NCI-H345 (cell line): ENCODE measurements at regions not wholly inside any gene's neighbourhood (a gene's known extent, or its start where the extent isn't known, plus 50 kb on each side); places are given as distances from the start of the nearest gene placed in this dataset.
A peak's percentile ranks its signal among the peaks of the same experiment; 100 is the strongest.
"Not testable (repeated sequence)": the region's sequence is repeated elsewhere in the genome, so short reads cannot be mapped to it uniquely, and the experiment has no call there.

Experiments
- DNase-seq: peaks from one replicate; lab custom pipeline; 2025; lab: John Stamatoyannopoulos, UW

DNA sequence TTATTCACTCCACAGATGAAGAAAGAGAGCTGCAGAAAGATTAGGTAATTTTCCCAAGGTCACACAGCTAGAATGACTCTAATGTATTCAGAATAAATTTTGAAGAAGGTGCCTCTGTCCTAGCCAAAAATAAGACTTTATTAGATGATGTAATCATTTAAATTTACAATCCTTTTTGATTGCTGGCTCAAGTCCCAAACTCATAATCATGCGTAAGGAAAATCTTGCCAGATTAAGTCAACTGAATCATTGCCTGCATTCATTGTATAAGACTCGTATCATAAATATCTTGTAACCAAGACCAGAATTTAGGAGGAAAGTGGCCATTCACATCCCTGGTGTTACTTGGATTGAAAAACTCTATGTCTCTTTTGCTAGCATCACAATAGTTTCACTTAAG, 53.1 kb upstream of the STK39 start:
- no peak for DNase-seq

DNA sequence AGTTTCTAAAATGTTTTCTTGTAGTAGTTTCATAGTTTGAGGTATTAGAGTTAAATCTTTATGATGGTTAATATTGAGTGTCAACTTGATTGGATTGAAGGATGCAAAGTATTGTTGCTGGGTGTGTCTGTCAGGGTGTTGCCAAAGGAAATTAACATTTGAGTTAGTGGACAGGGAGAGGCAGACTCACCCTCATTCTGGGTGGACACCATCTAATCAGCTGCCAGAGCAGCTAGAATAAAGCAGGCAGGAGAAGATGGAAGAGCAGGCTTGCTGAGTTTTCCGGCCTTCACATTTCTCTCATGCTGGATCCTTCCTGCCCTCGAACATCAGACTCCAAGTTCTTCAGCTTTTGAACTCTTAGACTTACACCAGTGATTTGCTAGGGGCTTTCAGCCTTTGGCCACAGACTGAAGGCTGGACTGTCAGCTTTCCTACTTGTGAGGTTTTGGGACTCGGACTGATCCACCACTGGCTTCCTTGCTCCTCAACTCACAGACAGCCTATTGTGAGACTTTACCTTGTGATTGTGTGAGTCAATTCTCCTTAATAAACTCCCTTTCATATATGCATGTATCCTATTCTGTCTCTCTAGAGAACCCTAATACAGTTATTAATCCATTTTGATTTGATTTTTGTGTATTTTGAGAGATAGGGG, 56.8 kb upstream of the STK39 start:
- no peak for DNase-seq

DNA sequence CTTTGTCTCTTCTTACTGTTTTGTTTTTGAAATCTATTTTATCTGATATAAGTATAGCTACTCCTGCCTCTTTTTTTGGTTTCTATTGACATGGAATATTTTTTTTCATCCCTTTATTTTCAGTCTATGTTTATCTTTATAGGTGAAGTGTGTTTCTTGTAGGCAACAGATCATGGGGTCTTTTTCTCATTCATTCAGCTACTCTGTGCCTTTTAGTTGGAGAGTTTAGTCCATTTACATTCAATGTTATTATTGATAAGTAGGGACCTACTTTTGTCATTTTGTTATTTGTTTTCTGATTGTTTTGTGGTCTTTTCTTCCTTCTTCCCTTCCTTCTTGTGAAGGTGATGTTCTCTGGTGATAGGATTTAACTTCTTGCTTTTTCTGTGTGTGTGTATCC, 60.0 kb upstream of the STK39 start:
- no peak for DNase-seq

DNA sequence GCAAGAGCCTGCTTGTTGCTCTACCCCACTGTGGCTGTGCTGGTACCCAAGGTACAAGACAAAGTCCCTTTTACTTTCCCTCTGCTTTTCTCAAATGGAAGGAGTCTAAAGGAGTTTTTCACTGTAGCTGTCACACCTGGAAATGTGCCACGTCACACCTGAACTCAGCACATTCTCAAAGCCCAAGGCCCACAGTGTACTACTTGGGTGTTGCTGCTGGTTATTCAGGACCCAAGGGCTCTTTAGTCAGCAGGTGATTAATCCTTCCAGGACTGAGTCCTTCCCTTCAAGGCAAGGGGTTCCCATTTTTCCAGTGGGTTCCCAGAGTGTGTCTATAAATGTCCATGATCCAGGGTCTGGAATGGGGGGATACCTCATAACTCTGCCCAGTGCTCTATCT, 63.2 kb upstream of the STK39 start:
- no peak for DNase-seq

DNA sequence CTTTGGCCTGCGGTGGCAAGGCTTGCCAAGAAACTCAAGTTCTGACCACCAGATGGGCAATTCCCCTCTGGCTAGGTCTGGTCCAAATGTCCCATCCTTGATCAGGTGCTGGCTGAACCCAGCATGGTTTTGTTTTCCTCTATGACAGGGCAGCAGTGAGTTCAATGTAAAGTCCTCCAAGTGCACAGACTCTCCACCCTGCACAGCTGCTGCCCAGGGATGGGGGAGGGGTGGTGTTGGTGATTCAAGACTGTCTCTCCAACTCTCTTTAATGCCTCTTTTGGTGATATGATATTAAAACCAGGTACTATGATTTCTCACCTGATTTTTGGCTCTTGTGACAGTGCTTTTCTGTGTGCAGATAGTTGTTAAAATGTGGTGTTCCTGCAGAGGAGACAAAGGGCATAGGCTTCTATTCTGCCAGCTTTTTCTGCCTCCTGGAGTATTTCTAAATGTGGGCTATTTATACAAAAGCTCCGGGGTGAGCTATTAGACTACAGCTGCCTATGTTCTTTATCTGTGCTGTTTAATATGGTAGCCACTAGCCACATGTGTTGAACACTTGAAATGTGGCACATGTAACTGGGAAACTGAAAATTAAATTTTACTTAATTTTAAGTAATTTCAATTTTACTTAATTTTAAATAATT, 64.0 kb upstream of the STK39 start:
- DNase-seq: peak; percentile 71

DNA sequence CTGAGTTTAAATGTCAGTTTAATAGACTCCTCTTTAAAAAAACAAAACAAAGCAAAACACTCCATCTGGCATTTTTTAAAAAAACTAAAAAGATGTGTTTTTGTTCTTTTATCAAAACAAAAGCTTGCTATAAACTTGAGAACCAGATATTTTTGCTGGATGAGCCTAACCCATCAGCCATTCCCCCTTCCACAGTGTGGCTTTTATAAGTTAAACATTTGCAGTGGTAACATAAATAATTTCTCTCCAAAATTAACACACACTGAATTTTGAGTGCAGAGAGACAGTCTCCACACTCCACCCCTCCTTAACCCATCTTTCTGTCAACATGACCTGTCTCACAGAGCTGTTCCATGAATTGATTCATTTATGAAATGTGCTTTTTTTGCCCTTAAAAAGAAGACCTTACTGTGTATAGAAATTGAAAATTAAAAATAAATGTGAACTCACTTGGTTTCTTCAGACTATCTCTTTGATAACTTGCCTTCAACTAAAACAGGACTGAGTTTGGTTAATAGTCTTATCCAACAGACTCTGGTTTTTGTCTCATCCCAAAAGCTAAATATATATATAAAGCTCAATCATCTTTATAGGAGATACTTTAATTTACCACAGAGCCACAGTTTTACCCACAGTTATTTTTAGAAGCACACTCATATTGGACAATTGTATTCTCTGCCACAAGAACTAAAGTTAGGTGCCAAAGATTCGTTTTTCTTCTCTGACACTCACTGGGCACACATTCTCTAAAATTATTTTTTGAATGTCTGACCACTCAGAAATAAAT, 64.8 kb upstream of the STK39 start:
- DNase-seq: no peak

DNA sequence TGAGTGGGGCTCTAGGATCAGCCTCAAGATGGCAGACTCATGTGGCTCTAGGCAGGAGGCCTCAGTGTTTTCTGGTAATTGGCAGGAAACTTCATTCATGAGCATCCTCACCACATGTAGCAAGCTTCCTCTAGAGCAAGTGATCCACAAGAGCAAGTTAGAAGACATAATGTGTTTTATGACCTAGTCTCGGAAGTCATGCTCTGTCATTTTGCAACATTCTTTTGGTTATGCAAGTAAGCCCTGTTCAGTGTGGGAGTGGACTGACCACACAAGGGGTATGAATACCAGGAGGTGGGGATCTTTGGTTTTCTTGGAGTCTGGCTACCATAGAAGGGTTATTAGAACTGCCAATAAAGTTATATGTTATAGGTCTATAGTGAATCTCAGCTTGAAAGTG, 66.8 kb upstream of the STK39 start:
- no peak for DNase-seq

DNA sequence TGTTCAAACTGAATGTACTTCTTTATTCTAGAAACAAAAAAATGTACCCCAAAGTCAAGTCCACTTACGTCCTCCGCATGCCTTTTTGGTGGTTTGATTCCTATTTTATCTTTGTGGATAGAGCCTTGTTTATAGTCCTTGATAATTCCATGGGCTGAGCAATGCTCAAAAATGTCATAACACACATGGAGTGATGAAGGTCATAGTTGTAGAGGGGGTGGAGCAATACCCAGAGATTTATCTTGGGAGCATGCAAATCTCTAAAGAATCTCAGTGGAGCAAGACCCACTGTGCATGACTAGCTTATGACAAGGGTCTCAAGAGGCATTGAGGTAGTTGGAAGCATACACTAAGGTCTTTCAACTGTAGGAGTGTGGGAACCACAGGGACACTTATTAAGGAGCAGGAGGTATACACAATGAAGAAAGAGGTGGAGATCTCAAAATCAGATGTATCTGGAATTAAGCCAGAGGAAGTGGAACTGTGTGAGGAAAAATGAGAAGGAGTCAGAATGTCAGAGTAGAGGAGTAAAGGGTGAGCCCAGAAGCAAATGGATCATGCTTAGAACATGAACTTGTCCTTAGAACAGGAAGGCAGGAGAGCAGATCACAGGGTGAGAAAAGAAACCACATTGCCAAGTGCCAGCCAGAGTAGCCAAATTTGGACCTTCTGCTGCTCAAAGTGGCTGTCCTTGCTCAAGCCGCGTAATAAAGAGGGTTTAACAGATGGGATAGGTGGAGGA, 68.1 kb upstream of the STK39 start:
- DNase-seq: no peak

DNA sequence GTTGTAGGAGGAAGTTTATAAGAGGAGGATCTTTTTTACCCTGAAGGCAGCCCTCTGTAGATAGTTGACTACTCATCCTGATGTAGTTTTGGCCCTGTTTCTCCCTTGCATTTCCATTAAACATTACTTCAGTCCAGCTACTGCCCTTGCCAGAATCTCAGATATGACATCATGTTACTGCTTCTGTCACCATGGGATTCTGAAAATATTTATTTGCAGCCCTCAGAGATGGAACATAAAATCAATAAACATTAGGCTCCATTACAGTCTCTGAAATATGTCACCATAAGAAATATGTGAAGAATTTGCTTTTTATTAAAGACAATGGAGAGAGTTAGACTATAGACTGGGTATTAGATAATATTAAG, 68.7 kb upstream of the STK39 start:
- DNase-seq: no peak

DNA sequence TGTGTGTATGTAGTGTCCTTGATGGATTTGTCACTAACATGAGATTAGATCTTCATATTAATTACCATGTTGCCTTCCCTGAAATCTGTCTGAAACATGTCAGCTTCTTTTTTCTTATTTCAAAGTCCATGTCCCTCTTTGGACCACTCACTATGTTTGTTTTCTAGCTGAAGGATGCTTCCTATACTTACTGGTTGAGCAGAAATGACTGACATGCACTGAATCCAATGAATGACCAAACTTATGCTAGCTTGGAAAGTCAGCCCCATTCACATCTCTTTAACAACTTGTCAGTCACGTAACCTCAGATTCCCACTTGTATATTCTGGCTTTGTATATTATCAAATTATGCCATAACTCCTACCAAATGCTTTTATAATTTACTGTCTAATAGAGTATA, 69.9 kb upstream of the STK39 start:
- no peak for DNase-seq

DNA sequence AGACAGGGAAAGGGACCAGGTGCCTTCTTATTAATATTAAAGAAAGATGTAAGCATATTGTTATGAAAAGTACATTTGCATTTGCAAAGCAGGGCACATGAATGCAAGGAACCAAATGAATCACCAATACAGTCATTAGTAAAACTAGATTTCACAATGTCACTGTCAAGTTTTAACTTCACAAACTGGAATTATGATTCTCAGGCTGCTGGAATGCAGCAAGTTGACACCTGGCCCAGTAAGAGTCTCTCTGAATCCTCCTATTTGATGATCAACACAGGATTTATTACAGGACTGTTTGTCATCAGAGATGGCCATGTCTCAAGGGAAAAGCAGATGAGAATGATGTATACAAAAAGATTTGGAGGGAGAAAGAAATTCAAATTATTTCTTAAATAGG, 72.9 kb upstream of the STK39 start:
- no peak for DNase-seq

DNA sequence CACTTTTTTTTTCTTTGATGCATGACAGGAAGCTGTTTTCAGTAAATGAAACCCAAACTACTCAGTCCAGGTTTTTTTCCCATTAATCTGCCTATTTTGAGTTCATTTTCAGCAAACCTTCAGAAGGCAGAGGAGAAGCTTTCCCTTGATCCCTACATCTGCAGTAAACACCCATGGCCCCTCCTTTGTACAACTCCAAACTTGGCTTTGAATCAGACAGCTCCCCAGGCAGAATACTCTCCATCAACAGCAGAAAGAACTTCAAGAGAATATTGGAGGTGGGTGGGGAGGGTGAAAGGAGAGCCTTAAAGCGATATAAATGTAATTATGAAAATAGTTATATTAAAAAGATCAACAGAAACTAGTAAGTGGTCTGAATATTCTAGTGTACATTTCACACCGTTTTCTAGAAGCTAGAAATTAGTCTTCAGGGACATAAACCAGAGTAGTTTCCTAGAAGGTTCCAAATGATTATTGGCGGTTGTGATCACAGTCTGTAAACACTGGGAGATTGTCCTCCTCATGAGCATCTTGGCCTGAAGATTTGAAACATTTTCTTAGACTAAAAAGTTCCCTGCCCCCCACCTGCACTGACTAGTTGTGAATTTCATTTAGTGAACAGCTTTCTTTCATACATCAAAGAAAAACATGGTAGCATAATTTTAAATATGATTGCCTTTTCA, 75.1 kb upstream of the STK39 start:
- DNase-seq: no peak

DNA sequence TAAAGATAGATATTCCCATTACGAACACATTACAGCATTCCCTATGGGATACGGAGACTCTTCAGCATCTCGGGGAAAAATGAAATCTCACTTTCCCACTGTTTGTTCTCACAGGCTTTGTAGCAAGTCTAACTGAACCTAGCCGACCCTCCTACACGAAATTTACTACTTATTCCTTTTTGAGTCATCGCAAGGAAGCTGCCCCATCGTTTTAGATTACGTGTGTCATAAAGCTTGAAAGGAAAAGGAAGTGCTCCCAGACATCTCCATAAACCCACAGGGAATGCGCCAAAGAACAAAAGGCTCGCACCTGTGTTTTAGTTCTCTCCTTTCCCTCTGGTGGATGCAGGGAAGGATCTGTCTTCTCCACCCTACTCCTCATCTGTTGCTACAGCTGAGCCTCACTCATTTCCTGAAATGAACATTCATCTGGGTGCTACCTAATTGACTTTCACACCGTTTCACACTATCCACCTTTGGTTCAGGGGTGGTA, 76.2 kb upstream of the STK39 start:
- DNase-seq: no peak

DNA sequence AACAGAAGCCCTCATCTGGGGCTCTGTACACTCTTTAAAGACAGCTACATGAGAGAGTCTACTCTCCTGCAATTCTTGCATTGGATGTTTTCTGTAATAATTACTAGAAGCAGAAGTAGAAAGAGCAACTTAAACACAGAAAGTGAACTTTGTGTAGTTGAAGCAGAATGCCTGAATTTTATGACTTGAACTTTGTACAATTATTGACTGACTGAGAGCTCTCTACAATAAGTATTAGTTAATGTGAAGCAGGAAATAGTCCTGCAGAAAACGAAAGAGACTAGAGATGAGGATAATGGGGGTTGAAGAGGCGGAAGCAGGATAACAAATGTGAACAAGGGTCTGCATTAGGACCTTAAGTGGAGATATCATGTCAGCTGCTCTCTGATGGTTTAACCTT, 79.2 kb upstream of the STK39 start:
- DNase-seq: no peak

DNA sequence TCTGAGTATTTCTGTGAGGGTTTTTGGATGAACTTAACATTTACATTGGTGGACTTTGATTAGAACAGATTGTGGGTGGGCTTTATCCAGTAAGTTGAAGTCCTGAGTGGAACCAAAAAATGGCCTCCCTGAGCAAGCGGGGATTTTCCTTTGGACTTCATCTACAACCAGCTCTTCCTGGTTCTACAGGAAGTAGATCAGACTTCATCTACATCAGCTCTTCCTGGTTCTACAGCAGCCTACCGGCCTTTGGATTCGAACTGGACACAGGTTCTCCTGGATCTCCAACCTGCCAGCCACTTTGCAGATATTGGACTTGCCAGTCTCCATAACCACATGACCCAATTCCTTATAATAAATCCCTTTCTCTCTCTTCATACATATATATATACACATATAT, 79.9 kb upstream of the STK39 start:
- DNase-seq: no peak

DNA sequence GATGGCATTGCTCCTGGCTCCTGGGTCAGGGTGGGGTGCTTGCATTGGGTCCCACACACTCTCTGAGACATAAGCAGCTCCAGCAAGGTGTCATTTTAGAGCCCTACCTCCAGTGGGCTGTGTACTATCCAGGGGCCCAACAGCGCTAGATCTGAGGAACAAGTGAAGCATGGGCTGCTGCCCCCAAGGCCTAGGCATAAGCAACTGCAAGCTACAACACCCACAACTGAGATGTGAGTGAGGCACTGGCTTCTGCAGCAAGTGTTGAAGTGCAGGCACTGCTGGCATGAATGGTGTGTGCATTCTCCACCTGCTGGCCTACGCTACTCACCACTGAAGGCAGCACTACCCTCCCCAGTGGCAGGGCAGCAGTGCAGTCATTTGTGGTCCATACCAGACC, 81.0 kb upstream of the STK39 start:
- DNase-seq: no peak

DNA sequence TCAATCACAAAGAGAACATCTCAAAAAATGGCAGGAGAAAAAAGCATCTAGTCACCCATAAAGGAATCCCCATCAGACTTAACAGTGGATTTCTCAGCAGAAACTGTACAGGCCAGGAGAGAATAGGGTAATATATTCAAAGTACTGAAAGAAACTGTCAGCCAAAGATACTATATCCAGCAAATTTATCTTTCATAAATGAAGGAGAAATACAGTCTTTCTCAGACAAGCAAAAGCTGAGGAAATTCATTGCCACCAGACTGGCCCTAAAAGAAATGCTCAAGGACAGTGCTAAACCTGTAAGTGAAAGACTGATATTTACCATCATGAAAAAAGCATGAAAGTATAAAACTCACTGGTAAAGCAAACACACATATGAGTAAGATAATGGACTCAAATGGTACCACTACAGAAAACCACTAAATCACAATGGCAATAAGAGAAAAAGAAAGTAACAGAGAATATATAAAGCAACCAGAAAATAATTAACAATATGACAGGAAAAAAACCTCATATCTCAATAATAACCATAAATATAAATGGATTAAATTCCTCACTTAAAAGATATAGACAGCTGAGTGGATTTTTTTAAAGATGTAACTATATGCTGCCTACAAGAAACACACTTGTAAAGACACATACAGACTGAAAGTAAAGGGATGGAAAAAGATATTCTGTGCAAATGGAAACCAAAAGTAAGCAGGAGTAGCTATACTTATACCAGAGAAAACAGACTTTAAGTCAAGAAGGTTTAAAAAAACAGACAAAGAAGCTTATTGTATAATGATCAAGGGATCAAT, 83.4 kb upstream of the STK39 start:
- no peak for DNase-seq

DNA sequence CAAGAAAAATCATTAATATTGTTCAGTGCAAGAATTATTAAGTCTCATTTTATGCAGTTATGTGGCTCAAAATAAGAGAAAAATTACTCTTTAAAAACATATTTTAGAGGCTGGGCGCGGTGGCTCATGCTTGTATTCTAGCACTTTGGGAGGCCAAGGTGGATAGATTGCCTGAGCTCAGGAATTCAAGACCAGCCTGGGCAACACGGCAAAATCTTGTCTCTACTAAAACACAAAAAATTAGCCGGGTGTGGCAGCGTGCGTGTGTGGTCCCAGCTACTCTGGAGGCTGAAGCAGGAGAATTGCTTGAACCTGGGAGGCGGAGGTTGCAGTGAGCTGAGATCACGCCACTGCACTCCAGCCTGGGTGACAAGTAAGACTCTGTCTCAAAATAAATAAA, 87.9 kb upstream of the STK39 start:
- not testable (repeated sequence) for DNase-seq

DNA sequence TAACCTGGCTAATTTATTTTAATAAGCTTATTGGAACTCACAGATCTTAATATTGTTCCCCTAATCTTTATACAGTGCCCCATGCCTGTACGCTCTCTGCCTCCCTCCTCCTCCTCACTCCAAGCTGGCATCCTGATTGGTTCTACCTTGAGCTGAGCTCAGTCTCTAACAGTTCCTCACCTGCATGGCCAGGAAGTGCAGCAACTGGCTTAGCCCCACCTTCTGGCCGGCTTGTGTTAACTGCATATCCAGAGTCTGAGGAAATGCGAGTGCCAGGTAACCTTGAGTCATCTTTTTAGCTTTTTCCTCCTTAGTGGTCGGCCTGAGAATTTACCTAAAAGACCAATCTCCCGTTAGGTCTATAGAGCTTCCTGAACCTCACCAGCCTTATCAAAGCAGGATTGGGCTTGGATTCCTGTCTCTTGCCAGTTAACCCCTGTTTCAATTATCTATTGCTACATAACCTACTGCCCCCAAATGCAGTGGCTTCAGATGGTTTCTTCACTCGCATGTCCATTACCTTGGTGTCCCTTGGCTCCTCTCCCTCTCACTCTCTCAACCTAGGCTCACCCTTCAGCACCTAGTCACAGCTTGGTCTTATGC, 89.5 kb upstream of the STK39 start:
- DNase-seq: peak; percentile 71

DNA sequence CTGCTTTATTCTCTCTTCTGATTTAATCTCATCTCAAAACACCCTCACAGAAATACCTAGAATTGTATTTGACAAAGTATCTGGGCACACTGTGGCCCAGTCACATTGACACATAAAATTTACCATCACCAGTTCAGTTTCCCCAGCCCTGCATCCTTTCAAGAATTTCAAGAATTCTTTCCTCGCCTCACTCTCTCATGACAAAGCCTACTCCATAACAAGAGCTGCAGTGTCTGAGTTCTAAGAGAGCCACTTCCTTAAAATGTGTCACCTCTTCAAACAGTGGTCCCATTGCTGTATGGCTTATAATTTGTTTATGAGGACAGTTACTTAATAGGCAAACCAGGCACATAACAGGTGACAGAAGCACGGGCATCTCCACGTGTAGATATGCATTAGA, 90.9 kb upstream of the STK39 start:
- DNase-seq: no peak
